NCI-H345 treated with DMSO at 0.1 percent for 48 hours (cell line): ENCODE measurements at regions not wholly inside any gene's neighbourhood (a gene's known extent, or its start where the extent isn't known, plus 50 kb on each side); places are given as distances from the start of the nearest gene placed in this dataset.
"Not testable (repeated sequence)": the region's sequence is repeated elsewhere in the genome, so short reads cannot be mapped to it uniquely, and the experiment has no call there.

Source experiments
- DNase-seq: peaks from one replicate; lab custom pipeline; 2025; ENCODE audit not compliant: unreplicated experiment; lab: John Stamatoyannopoulos, UW

DNA sequence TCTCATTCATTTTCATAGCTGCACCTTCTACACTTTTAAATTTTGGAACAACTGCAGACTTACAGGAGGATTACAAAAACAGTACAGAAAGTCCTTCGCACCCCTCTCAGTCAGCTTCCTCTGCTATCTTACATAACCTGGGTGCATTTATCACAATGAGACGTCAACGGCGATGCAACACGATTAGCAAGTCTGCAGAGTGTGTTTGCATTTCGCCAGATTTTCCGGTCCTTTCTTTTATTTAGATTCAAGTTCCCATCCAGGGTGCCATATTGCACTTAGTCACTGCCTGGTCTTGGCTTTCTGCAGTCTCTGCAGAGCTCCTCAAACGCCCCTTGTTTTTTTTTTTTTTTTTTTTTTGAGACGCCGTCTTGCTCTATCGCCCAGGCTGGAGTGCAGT is 85.9 kb downstream of the ASMT start:
- no peak for DNase-seq

DNA sequence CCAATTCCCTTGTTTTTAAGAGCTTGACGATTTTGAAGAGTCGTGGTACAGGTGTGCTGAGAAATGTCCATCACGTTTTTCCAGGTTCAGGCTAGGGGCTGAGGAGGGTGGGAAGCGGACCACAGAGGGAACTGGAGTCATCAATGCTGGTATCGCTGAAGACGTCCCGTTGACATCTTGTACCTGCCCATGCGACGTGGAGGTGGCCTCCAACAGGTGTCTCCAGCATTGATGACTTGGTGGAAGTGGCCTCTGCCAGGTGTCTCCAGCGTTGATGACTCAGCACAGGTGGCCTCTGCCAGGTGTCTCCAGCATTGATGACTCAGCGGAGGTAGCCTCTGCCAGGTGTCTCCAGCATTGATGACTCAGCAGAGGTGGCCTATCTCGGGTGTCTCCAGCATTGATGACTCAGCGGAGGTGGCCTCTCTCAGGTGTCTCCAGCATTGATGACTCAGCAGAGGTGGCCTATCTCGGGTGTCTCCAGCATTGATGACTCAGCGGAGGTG is 86.6 kb downstream of the ASMT start:
- not testable (repeated sequence) for DNase-seq

GRCh38 chrX:1702142-1702541 is 87.3 kb downstream of the ASMT start:
- not testable (repeated sequence) for DNase-seq

GRCh38 chrX:1702557-1702956 is 87.7 kb downstream of the ASMT start:
- DNase-seq = not testable (repeated sequence)

DNA sequence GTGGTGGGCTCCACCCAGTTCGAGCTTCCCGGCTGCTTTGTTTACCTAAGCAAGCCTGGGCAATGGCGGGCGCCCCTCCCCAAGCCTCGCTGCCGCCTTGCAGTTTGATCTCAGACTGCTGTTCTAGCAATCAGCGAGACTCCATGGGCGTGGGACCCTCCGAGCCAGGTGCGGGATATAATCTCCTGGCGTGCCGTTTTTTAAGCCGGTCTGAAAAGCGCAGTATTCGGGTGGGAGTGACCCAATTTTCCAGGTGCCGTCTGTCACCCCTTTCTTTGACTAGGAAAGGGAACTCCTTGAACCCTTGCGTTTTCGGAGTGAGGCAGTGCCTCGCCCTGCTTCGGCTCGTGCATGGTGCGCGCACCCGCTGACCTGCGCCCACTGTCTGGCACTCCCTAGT is 94.4 kb downstream of the ASMT start:
- DNase-seq = not testable (repeated sequence)

GRCh38 chrX:1713296-1713695 is 98.4 kb downstream of the ASMT start:
- no peak for DNase-seq

GRCh38 chrX:1717373-1717772 is 102.5 kb downstream of the ASMT start:
- DNase-seq = no peak

DNA sequence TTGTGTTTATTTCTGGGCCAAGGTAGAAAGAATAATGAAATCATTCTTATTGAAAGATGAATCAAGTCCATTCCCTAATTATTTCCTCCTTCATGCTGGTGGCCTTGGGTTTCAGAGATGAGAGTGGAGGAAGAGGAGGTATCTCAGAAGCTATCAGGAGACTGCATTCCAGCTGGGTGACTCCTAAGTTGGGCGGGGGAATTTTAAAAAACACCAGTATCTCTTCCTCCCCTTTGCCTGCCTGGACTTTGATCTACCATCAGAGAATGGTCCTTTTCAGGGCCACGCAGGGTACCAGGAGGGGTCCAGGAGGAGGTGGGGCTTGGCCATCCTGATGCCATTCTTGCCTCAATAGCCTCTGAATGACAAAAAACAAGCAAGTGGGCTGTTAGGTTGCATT is 104.4 kb downstream of the ASMT start:
- DNase-seq = no peak

- DNase-seq = no peak
Observed at GRCh38 chrX:1720836-1721235, 106.0 kb downstream of the ASMT start.

DNA sequence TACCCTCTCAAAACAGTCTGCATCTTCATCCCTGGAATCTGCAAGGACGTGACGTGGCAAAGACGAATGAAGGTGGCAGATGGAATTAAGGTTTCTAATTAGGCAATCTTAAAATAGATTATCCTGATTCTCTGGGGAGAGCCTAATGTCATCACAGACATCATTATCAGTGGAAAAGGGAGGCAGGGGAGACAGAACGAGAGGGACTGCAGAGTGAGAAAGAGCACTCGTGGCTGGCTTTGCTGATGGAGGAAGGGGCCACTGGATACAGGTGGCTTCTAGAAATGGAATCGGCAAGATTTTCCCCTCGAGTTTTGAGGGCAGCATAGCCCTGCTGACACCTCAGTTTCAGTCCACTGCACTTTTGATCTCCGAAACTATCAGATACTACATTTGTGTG is 110.6 kb downstream of the ASMT start:
- no peak for DNase-seq

GRCh38 chrX:1727531-1728027 is 112.7 kb downstream of the ASMT start:
- no peak for DNase-seq

- no peak for DNase-seq
Observed at GRCh38 chrX:1734806-1735205, 119.9 kb downstream of the ASMT start.

GRCh38 chrX:1741816-1742394 is 127.0 kb downstream of the ASMT start:
- DNase-seq = no peak

GRCh38 chrX:1743105-1743504 is 128.2 kb downstream of the ASMT start:
- no peak for DNase-seq

DNA sequence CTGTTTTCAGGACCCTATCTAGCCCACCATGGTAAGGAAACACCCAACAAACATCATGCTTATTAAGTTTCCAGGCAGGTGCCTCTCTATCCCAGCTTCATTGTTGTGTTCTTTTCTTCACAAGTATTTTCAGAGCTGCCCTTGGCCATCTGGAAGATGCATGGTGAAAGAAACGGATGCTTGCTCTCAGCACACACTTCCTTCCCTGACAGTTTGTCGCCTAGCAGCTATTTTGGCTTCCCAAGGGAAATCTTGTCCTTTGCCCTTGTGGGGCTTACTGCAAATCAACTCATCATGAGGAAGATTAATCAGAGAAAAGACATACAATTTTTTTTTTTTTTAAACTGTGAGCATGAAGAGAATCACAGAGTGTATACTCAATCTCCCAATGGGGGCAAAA is 128.8 kb downstream of the ASMT start:
- no peak for DNase-seq

- no peak for DNase-seq
Observed at GRCh38 chrX:1748408-1748807, 133.5 kb downstream of the ASMT start.

GRCh38 chrX:1749499-1749898 is 134.6 kb downstream of the ASMT start:
- DNase-seq = no peak

DNA sequence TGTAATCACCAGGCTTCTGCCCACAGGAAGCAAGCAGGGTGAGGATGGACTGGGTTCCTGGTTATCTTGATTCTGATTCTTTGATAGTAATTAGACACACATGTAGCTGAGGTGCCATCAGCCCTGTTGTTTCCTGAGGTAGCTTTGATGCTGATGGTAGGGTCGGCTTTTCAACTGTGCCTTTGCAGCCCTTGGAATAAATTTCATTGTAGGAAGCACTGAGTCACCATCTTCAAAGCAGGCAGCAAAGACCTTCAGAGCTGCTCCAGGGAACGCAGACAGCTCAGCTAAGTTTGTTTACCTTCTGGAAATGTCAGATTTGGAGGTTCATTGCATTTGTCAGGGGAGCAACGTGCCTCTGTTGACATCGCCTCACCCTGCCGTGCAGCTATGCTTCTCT is 135.4 kb downstream of the ASMT start:
- DNase-seq = no peak

GRCh38 chrX:1751781-1752180 is 136.9 kb downstream of the ASMT start:
- no peak for DNase-seq

- DNase-seq = not testable (repeated sequence)
Observed at GRCh38 chrX:1752799-1753198, 137.9 kb downstream of the ASMT start.

GRCh38 chrX:1754077-1754476 is 139.2 kb downstream of the ASMT start:
- DNase-seq = no peak

DNA sequence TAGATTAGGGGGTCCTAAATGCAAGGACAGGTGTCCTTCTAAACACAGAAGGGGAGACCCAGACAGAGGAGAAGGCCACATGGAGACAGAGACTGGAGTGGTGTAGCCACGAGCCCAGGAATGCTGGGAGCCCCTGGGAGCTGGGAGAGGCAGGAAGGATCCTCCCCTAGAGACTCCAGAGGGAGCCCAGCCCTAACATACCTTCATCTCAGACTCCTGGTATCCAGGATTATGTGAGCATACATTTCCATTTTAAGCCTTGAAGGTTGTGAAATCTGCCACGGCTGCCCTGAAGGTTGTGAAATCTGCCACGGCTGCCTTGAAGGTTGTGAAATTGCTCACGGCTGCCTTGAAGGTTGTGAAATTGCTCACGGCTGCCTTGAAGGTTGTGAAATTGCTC is 148.4 kb downstream of the ASMT start:
- no peak for DNase-seq

GRCh38 chrX:1764883-1765364 is 150.1 kb downstream of the ASMT start:
- not testable (repeated sequence) for DNase-seq
